ENCODE measurements at regions not wholly inside any gene's neighbourhood (a gene's known extent, or its start where the extent isn't known, plus 50 kb on each side); places are given as distances from the start of the nearest gene placed in this dataset.

DNA sequence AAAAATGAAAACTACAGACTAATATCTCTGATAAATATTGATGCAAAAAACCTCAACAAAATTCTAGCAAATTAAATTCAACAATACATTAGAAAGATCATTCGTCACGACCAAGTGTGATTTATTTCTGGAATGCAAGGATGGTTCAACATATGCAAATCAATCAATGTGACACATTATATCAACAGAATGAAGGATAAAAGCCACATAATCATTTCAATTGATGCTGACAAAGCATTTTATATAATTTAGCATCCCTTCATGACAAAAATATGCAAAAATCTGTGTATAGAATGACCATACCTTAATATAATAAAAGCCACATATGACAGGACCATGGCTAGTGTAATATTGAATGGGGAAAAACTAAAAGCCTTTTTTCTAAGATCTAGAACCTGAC lies 457.2 kb upstream of the SPANXN1 start:
- no peak for DNase-seq
- H3K36me3 ChIP-seq, result no peaks in the 10 kb centered on the region
- no peaks in the 10 kb centered on the region for H3K27me3 ChIP-seq (ENCODE audit: low read depth)
- H3K9me3 ChIP-seq, result peaks cover 7% of the 10 kb centered on the region
- H3K27ac ChIP-seq, result no peak overlapping the region
- no peak overlapping the region for H3K4me3 ChIP-seq
- TF ChIP-seq, protein P1, sequence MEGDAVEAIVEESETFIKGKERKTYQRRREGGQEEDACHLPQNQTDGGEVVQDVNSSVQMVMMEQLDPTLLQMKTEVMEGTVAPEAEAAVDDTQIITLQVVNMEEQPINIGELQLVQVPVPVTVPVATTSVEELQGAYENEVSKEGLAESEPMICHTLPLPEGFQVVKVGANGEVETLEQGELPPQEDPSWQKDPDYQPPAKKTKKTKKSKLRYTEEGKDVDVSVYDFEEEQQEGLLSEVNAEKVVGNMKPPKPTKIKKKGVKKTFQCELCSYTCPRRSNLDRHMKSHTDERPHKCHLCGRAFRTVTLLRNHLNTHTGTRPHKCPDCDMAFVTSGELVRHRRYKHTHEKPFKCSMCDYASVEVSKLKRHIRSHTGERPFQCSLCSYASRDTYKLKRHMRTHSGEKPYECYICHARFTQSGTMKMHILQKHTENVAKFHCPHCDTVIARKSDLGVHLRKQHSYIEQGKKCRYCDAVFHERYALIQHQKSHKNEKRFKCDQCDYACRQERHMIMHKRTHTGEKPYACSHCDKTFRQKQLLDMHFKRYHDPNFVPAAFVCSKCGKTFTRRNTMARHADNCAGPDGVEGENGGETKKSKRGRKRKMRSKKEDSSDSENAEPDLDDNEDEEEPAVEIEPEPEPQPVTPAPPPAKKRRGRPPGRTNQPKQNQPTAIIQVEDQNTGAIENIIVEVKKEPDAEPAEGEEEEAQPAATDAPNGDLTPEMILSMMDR (IDR thresholded peaks at IDR 0.05), result no peak
- no peaks in the 10 kb centered on the region for H3K4me1 ChIP-seq
- no peak for ATAC-seq
- intact Hi-C loops (cut with DNase I), result no loop called here

DNA sequence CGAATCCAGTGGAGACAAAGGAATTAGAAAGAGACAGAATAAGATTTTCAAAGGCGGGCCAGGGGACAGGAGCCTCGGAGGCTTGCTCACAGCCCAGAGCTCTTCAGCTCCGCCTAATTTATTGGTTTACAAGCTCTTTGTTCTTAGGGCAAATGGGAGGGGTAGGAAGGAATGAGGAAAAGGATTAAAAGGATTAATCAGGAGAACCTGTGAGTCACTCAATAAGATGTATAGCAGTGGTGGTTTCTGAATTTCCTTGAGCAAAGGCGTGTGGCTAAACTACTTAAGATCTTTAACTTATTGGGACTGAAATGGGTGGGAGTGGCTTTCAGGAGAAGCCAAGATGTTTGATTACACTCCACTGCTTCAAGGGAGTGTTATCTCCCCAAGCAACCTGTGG lies 456.0 kb upstream of the SPANXN1 start:
- no peaks in the 10 kb centered on the region for H3K27me3 ChIP-seq (ENCODE audit: low read depth)
- intact Hi-C loops (cut with DNase I), result no loop called here
- no peaks in the 10 kb centered on the region for H3K36me3 ChIP-seq
- TF ChIP-seq, protein P1 (IDR thresholded peaks at IDR 0.05), result no peak
- H3K9me3 ChIP-seq, result peaks cover 7% of the 10 kb centered on the region
- no peak for DNase-seq
- no peaks in the 10 kb centered on the region for H3K4me1 ChIP-seq
- H3K4me3 ChIP-seq, result no peak overlapping the region
- ATAC-seq, result no peak
- H3K27ac ChIP-seq, result no peak overlapping the region

DNA sequence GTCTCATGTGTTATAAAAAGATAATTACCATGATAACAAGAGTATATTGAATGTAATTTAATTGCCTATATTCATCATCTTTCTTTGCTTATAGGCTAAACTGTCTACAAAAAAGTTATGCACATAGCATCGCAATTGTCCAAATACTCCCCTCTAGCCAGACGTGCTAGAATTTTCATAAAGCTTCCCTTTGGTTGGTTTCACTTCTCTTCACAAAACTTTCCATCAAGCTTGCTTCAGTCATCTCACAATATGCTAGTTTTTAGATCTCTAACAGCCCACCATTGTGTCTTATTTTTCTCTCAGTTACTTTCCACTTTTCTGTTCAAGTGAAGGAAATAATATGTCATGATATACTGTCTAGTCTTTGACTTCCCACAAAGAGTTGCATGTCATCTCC lies 448.3 kb upstream of the SPANXN1 start:
- no peaks in the 10 kb centered on the region for H3K27me3 ChIP-seq (ENCODE audit: low read depth)
- no peaks in the 10 kb centered on the region for H3K36me3 ChIP-seq
- no peak for ATAC-seq
- no peak for DNase-seq
- TF ChIP-seq, protein P1 (IDR thresholded peaks at IDR 0.05), result no peak
- H3K27ac ChIP-seq, result no peak overlapping the region
- H3K4me1 ChIP-seq, result no peaks in the 10 kb centered on the region
- no peaks in the 10 kb centered on the region for H3K9me3 ChIP-seq
- H3K4me3 ChIP-seq, result no peak overlapping the region
- intact Hi-C loops (cut with DNase I), result no loop called here

- H3K27ac ChIP-seq, result no peak overlapping the region
- ATAC-seq, result no peak
- H3K4me1 ChIP-seq, result no peaks in the 10 kb centered on the region
- TF ChIP-seq, protein P1 (IDR thresholded peaks at IDR 0.05), result no peak
- intact Hi-C loops (cut with DNase I), result no loop called here
- no peak overlapping the region for H3K4me3 ChIP-seq
- no peaks in the 10 kb centered on the region for H3K9me3 ChIP-seq
- no peaks in the 10 kb centered on the region for H3K36me3 ChIP-seq
- H3K27me3 ChIP-seq (ENCODE audit: low read depth), result no peaks in the 10 kb centered on the region
- DNase-seq, result no peak
Measured at GRCh38 chrX:144801786-144802185, 445.5 kb upstream of the SPANXN1 start.

DNA sequence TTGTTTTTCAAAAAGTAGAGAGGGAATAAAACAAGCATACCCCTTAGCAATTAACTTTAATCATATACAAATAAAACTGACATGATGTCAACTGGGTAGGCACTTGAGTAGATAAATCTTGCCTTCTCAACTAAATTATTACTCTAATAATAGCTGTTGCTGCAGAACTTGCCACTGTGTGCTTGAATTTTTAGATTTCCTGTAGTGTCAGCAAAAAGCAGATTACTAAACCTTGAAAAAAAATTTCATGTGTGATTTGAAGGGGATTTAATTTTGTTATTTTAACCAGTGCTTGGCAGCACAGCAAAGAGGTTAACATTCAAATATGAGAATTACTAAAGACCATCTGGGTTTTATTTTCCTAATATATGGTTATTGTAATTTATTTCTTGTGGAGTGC lies 438.3 kb upstream of the SPANXN1 start:
- ATAC-seq (no peak), DNase-seq (no peak)
- TF ChIP-seq, protein P1 (IDR thresholded peaks at IDR 0.05), result no peak
- Histone ChIP-seq H3K27ac (no peak overlapping the region), H3K4me3 (no peak overlapping the region), H3K27me3 (ENCODE audit: low read depth) (no peaks in the 10 kb centered on the region), H3K4me1 (no peaks in the 10 kb centered on the region), H3K36me3 (no peaks in the 10 kb centered on the region), H3K9me3 (no peaks in the 10 kb centered on the region)
- intact Hi-C loops (cut with DNase I), result no loop called here

GRCh38 chrX:144810539-144810938 lies 436.8 kb upstream of the SPANXN1 start:
- Histone ChIP-seq H3K27me3 (ENCODE audit: low read depth) (no peaks in the 10 kb centered on the region), H3K4me3 (no peak overlapping the region), H3K4me1 (no peaks in the 10 kb centered on the region), H3K27ac (no peak overlapping the region), H3K36me3 (no peaks in the 10 kb centered on the region), H3K9me3 (no peaks in the 10 kb centered on the region)
- intact Hi-C loops (cut with DNase I), result no loop called here
- DNase-seq (no peak), ATAC-seq (peak; percentile 51 to 72)
- TF ChIP-seq, protein P1 (IDR thresholded peaks at IDR 0.05), result no peak

Measured in lower lobe of right lung (tissue), 2 donors.